ENCODE measurements at regions not wholly inside any gene's neighbourhood (a gene's known extent, or its start where the extent isn't known, plus 50 kb on each side); places are given as distances from the start of the nearest gene placed in this dataset.

DNA sequence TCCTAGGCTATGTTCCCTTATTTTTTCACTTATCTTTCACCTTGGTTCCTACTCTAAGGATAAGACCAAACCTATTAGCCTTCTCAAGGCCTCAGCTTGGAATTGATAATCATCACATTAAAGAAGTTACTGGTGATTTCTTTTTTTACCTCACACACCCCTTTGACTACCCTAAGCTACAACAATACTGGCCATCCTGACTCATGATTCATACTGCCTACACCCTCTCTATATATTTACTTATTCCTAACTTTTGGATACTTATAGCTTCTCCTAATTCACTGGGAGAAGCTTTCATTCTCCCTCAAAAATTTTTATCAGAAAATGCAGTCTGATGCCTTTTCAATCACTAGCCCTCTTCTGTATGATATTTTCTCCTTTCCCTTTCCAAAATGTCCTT is 256.1 kb downstream of the TBX18 start:
- no peaks in the 10 kb centered on the region for H3K27me3 ChIP-seq (ENCODE audit: insufficient read depth)
- ChIA-PET POLR2A (no interaction called here), CTCF (no interaction called here)
- TF ChIP-seq POLR2AphosphoS5 (IDR thresholded peaks at IDR 0.05; ENCODE audit: low read depth, low read length) (no peak), FOXM1 (IDR thresholded peaks at IDR 0.05; ENCODE audit: low read depth) (no peak), RAD21 (IDR thresholded peaks at IDR 0.05; ENCODE audit: low read length) (no peak), EP300 (IDR thresholded peaks at IDR 0.05; ENCODE audit: borderline replicate concordance in 1 of 2, low read depth in 1 of 2, low read length in 1 of 2) (no peak), RXRA (IDR thresholded peaks at IDR 0.05; ENCODE audit: borderline replicate concordance, low read depth) (no peak), SMC3 (IDR thresholded peaks at IDR 0.05; ENCODE audit: low read depth, low read length) (no peak)
- TF ChIP-seq, protein P1, sequence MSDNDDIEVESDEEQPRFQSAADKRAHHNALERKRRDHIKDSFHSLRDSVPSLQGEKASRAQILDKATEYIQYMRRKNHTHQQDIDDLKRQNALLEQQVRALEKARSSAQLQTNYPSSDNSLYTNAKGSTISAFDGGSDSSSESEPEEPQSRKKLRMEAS (IDR thresholded peaks at IDR 0.05; ENCODE audit: low read depth), result no peak
- 0 out of 2 replicates have a peak, but pooled peaks cover 3% of the 10 kb centered on the region for H3K9me2 ChIP-seq
- no peak overlapping the region for H3K4me3 ChIP-seq (ENCODE audit: low read depth in 2 of 2, low read length in 1 of 2)
- H3K36me3 ChIP-seq (replicated peaks in 1 of 2; ENCODE audit: control insufficient read depth in 1 of 2, insufficient read depth in 2 of 2, low read length in 1 of 2), result no peaks in the 10 kb centered on the region
- no peaks in the 10 kb centered on the region for H3K79me2 ChIP-seq (ENCODE audit: insufficient read depth)
- H3F3A ChIP-seq (replicated peaks; ENCODE audit: insufficient read depth), result no peaks in the 10 kb centered on the region
- no peak overlapping the region for H3K9ac ChIP-seq
- H3K27ac ChIP-seq (ENCODE audit: low read depth in 2 of 2, low read length in 1 of 2), result no peak overlapping the region
- H2AFZ ChIP-seq (ENCODE audit: low read depth), result no peak overlapping the region
- no peaks in the 10 kb centered on the region for H3K9me3 ChIP-seq
- H3K4me2 ChIP-seq, result no peak overlapping the region
- no peak for DNase-seq
- H4K20me1 ChIP-seq (ENCODE audit: insufficient read depth), result no peaks in the 10 kb centered on the region
- H3K4me1 ChIP-seq (ENCODE audit: control insufficient read depth in 1 of 2, insufficient read depth in 2 of 2, low read depth in 1 of 2, low read length in 1 of 2), result no peaks in the 10 kb centered on the region

DNA sequence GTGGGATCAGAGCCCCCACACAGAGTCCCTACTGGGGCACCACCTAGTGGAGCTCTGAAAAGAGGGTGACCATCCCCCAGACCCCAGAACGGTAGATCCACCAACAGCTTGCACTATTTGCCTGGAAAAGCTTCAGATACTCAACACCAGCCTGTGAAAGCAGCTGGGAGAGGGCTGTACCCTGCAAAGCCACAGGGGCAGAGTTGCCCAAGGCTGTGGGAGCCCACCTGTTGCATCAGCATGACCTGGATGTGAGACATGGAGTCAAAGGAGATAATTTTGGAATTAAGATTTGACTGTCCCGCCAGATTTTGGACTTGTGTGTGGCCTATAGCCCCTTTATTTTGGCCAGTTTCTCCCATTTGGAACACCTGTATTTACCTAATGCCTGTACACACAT is 260.4 kb downstream of the TBX18 start:
- Histone ChIP-seq H3K9me2 (0 out of 2 replicates have a peak, but pooled peaks cover 3% of the 10 kb centered on the region), H3K27me3 (ENCODE audit: insufficient read depth) (no peaks in the 10 kb centered on the region), H3K36me3 (replicated peaks in 1 of 2; ENCODE audit: control insufficient read depth in 1 of 2, insufficient read depth in 2 of 2, low read length in 1 of 2) (no peaks in the 10 kb centered on the region), H3K27ac (ENCODE audit: low read depth in 2 of 2, low read length in 1 of 2) (no peak overlapping the region), H3K4me1 (ENCODE audit: control insufficient read depth in 1 of 2, insufficient read depth in 2 of 2, low read depth in 1 of 2, low read length in 1 of 2) (no peaks in the 10 kb centered on the region), H3K4me2 (no peak overlapping the region), H4K20me1 (ENCODE audit: insufficient read depth) (no peaks in the 10 kb centered on the region), H3K9me3 (no peaks in the 10 kb centered on the region), H2AFZ (ENCODE audit: low read depth) (no peak overlapping the region), H3K4me3 (ENCODE audit: low read depth in 2 of 2, low read length in 1 of 2) (no peak overlapping the region), H3F3A (replicated peaks; ENCODE audit: insufficient read depth) (no peaks in the 10 kb centered on the region), H3K79me2 (ENCODE audit: insufficient read depth) (no peaks in the 10 kb centered on the region), H3K9ac (no peak overlapping the region)
- CTCF ChIA-PET, result no interaction called here
- TF ChIP-seq JUND (IDR thresholded peaks at IDR 0.05), result no peak
- no peak for TF ChIP-seq EP300 (IDR thresholded peaks at IDR 0.05; ENCODE audit: borderline replicate concordance in 1 of 2, low read depth in 1 of 2, low read length in 1 of 2)
- TF ChIP-seq NFIC (IDR thresholded peaks at IDR 0.05; ENCODE audit: borderline replicate concordance), result no peak
- no peak for TF ChIP-seq SMC3 (IDR thresholded peaks at IDR 0.05; ENCODE audit: low read depth, low read length)
- TF ChIP-seq EZH2phosphoT487 (IDR thresholded peaks at IDR 0.05; ENCODE audit: borderline replicate concordance, low read depth), result no peak
- TF ChIP-seq, protein P1 (IDR thresholded peaks at IDR 0.05; ENCODE audit: low read depth), result no peak
- no peak for TF ChIP-seq RXRA (IDR thresholded peaks at IDR 0.05; ENCODE audit: borderline replicate concordance, low read depth)
- no peak for TF ChIP-seq RAD21 (IDR thresholded peaks at IDR 0.05; ENCODE audit: low read length)
- TF ChIP-seq, protein P2, sequence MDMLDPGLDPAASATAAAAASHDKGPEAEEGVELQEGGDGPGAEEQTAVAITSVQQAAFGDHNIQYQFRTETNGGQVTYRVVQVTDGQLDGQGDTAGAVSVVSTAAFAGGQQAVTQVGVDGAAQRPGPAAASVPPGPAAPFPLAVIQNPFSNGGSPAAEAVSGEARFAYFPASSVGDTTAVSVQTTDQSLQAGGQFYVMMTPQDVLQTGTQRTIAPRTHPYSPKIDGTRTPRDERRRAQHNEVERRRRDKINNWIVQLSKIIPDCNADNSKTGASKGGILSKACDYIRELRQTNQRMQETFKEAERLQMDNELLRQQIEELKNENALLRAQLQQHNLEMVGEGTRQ (IDR thresholded peaks at IDR 0.05; ENCODE audit: borderline replicate concordance, low read depth, low read length), result no peak
- TF ChIP-seq, protein P3, sequence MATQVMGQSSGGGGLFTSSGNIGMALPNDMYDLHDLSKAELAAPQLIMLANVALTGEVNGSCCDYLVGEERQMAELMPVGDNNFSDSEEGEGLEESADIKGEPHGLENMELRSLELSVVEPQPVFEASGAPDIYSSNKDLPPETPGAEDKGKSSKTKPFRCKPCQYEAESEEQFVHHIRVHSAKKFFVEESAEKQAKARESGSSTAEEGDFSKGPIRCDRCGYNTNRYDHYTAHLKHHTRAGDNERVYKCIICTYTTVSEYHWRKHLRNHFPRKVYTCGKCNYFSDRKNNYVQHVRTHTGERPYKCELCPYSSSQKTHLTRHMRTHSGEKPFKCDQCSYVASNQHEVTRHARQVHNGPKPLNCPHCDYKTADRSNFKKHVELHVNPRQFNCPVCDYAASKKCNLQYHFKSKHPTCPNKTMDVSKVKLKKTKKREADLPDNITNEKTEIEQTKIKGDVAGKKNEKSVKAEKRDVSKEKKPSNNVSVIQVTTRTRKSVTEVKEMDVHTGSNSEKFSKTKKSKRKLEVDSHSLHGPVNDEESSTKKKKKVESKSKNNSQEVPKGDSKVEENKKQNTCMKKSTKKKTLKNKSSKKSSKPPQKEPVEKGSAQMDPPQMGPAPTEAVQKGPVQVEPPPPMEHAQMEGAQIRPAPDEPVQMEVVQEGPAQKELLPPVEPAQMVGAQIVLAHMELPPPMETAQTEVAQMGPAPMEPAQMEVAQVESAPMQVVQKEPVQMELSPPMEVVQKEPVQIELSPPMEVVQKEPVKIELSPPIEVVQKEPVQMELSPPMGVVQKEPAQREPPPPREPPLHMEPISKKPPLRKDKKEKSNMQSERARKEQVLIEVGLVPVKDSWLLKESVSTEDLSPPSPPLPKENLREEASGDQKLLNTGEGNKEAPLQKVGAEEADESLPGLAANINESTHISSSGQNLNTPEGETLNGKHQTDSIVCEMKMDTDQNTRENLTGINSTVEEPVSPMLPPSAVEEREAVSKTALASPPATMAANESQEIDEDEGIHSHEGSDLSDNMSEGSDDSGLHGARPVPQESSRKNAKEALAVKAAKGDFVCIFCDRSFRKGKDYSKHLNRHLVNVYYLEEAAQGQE (IDR thresholded peaks at IDR 0.05; ENCODE audit: low read depth, low read length), result no peak
- no peak for TF ChIP-seq SIN3A (IDR thresholded peaks at IDR 0.05; ENCODE audit: borderline replicate concordance, low read depth, low read length)
- TF ChIP-seq RFX5 (IDR thresholded peaks at IDR 0.05; ENCODE audit: low read length), result no peak
- TF ChIP-seq TAF1 (IDR thresholded peaks at IDR 0.05; ENCODE audit: borderline replicate concordance, low read depth, low read length), result no peak
- no peak for DNase-seq
- POLR2A ChIA-PET, result no interaction called here
- 27% methylated on average over 2 of the region's 2 CpGs for WGBS (ENCODE audit: low lambda C conversion rate)
